ENCODE measurements at regions not wholly inside any gene's neighbourhood (a gene's known extent, or its start where the extent isn't known, plus 50 kb on each side); places are given as distances from the start of the nearest gene placed in this dataset.
"Not testable (repeated sequence)": the region's sequence is repeated elsewhere in the genome, so short reads cannot be mapped to it uniquely, and the experiment has no call there.

DNA sequence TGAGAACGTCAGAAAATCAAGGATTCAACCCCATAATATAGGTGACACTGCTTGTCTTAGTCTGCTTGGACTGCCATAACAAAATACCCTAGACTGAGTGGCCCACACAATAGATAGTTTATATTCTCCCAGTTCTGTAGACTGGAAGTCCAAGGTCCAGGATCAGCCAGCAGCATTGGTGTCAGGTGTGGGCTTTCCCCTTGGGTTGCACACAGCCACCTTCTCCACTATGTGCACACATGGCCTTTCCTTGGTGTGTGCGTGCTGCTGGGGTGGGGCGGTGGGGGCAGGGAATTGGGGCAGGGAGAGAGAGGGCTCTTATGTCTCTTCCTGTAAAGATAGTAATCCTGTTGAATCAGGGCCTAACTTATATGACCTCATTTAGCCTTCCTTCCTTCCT lies 106.4 kb downstream of the SLC25A47 start:
- DNase-seq, result no peak
- H3K27ac ChIP-seq, result no peak overlapping the region
- no peaks in the 10 kb centered on the region for H3K27me3 ChIP-seq (ENCODE audit: insufficient read depth, low read depth, severe bottlenecking)
- H3K4me3 ChIP-seq (ENCODE audit: low read depth, low read length), result no peak overlapping the region
- no peaks in the 10 kb centered on the region for H3K9me3 ChIP-seq (ENCODE audit: severe bottlenecking)
- no peak for TF ChIP-seq CTCF (IDR thresholded peaks at IDR 0.05; ENCODE audit: low read depth, low read length)
- no peaks in the 10 kb centered on the region for H3K36me3 ChIP-seq

DNA sequence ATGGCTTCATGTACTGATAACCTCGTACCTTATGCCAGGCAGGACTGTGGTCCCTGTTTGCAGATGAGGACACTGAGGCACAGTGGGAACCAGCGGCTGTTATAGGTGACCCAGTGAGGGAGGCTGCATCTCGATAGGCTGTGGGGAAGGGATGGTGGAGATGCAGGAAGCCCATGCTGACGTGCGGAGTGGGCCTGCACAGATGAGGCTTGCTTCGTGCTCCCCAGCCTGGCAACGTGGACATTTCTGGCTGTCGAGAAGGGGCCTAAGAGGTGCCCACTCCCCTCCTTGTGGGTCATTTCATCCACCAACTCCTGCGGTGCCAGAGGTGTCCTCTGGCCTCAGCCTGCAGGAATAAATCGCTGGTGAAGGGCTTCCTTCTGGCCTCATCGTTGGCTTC lies 107.4 kb downstream of the SLC25A47 start:
- Histone ChIP-seq H3K27ac (no peak overlapping the region), H3K36me3 (no peaks in the 10 kb centered on the region), H3K27me3 (ENCODE audit: insufficient read depth, low read depth, severe bottlenecking) (no peaks in the 10 kb centered on the region), H3K4me3 (ENCODE audit: low read depth, low read length) (no peak overlapping the region), H3K9me3 (ENCODE audit: severe bottlenecking) (no peaks in the 10 kb centered on the region)
- no peak for DNase-seq
- TF ChIP-seq CTCF (IDR thresholded peaks at IDR 0.05; ENCODE audit: low read depth, low read length), result no peak

GRCh38 chr14:100431461-100431860 lies 108.3 kb downstream of the SLC25A47 start:
- H3K4me3 ChIP-seq (ENCODE audit: low read depth, low read length); H3K36me3 ChIP-seq; DNase-seq; H3K9me3 ChIP-seq (ENCODE audit: severe bottlenecking); H3K27me3 ChIP-seq (ENCODE audit: insufficient read depth, low read depth, severe bottlenecking); H3K27ac ChIP-seq: not testable (repeated sequence)

DNA sequence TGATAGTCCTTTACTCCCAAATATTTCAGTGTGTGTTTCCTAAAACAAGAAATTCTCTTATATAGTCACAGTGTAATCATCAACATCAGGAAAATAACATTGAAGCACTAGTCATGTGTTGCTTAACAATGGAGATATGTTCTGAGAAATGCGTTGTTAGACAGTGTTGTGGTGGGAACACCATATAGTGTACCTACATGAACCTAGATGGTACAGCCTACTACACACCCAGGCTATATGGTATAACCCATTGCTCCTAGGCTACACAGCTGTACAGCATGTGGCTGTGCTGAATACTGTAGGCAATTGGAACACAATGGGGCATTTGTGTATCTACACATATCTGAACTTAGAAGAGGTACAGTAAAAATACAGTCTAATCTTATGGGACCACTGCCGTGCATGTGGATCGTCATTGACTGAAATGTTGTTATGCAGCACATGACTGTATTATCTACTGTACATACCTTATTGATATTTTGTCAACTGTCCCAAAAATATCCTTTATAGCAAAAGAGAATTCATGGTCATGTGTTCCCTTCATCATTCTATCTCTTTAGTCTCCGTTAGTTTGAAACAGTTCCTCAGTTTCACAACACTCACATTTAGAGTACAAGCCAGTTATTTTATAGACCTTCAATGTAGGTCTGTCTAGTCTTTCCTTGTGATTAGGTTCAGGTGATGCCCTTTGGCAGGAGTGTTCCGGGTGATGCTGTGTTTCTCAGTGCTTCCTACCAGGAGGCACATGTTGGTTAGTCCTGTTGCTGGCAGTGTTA lies 109.7 kb downstream of the SLC25A47 start:
- Histone ChIP-seq H3K4me3 (ENCODE audit: low read depth, low read length) (no peak overlapping the region), H3K36me3 (no peaks in the 10 kb centered on the region), H3K27me3 (ENCODE audit: insufficient read depth, low read depth, severe bottlenecking) (no peaks in the 10 kb centered on the region), H3K27ac (no peak overlapping the region), H3K9me3 (ENCODE audit: severe bottlenecking) (no peaks in the 10 kb centered on the region)
- TF ChIP-seq CTCF (IDR thresholded peaks at IDR 0.05; ENCODE audit: low read depth, low read length), result no peak
- no peak for DNase-seq

GRCh38 chr14:100433428-100433814 lies 110.3 kb downstream of the SLC25A47 start:
- DNase-seq, result no peak
- no peaks in the 10 kb centered on the region for H3K9me3 ChIP-seq (ENCODE audit: severe bottlenecking)
- TF ChIP-seq CTCF (IDR thresholded peaks at IDR 0.05; ENCODE audit: low read depth, low read length), result no peak
- no peaks in the 10 kb centered on the region for H3K36me3 ChIP-seq
- no peak overlapping the region for H3K27ac ChIP-seq
- H3K4me3 ChIP-seq (ENCODE audit: low read depth, low read length), result no peak overlapping the region
- no peaks in the 10 kb centered on the region for H3K27me3 ChIP-seq (ENCODE audit: insufficient read depth, low read depth, severe bottlenecking)

DNA sequence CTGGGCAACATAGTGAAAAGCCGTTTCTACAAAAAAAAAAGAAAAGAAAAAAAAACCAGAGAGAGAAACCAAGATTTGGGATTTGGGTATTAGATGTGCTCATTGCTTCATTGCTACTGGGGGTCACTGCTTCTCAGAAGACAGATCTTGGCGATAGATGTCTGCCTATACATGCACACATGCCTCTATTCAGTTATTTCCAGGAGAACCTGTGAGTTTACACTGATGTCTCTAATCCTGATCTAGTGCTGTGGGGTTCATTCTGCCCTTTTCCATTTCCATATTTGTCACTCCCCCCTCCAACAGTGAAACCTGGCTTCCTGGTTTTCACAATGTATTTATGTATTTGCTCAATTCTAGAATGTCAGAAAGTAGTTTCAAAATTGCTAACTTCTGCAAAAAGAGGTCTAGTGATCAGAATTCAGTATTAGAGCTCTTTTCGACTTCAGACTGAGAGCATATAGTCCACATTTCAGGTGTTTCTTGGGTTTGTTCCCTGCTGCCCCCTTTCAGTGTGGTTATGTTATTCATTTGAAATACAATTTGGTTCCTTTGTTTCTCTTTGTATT lies 111.0 kb downstream of the SLC25A47 start:
- Histone ChIP-seq H3K27me3 (ENCODE audit: insufficient read depth, low read depth, severe bottlenecking) (no peaks in the 10 kb centered on the region), H3K4me3 (ENCODE audit: low read depth, low read length) (no peak overlapping the region), H3K9me3 (ENCODE audit: severe bottlenecking) (no peaks in the 10 kb centered on the region), H3K36me3 (no peaks in the 10 kb centered on the region), H3K27ac (no peak overlapping the region)
- no peak for TF ChIP-seq CTCF (IDR thresholded peaks at IDR 0.05; ENCODE audit: low read depth, low read length)
- no peak for DNase-seq

Measured in WERI-Rb-1 (cell line).